ENCODE measurements at regions not wholly inside any gene's neighbourhood (a gene's known extent, or its start where the extent isn't known, plus 50 kb on each side); places are given as distances from the start of the nearest gene placed in this dataset.

DNA sequence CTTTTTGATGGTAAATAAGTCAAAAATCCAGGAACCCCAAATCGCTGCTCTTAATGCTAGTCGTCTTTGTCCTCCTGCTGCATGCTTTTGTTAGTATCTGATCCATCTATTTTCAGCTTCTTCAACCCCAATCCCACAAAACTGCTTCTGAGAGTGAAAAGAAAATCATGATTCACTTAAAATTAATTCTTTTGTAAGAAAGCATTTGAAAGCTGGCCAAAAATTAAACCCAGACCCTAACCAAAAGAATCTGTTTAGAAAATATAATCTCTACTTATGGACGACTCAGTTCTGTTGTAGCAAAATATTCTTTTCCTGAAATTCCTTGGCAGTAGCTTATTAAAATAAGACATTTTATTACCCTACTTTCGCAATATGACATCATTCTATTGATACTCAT is 443.6 kb upstream of the SYT1 start:
- Mint-ChIP-seq H3K27me3 (ENCODE audit: unreplicated experiment) (peaks cover 14% of the 10 kb centered on the region), H3K4me1 (ENCODE audit: unreplicated experiment) (no peaks in the 10 kb centered on the region), H3K4me3 (ENCODE audit: unreplicated experiment) (no peak overlapping the region), H3K9me3 (ENCODE audit: unreplicated experiment) (no peaks in the 10 kb centered on the region), H3K36me3 (ENCODE audit: unreplicated experiment) (no peaks in the 10 kb centered on the region), H3K27ac (ENCODE audit: unreplicated experiment) (no peak overlapping the region)
- DNase-seq (ENCODE audit: extremely low spot score, unreplicated experiment) = no peak
- TF ChIP-seq, protein P1, sequence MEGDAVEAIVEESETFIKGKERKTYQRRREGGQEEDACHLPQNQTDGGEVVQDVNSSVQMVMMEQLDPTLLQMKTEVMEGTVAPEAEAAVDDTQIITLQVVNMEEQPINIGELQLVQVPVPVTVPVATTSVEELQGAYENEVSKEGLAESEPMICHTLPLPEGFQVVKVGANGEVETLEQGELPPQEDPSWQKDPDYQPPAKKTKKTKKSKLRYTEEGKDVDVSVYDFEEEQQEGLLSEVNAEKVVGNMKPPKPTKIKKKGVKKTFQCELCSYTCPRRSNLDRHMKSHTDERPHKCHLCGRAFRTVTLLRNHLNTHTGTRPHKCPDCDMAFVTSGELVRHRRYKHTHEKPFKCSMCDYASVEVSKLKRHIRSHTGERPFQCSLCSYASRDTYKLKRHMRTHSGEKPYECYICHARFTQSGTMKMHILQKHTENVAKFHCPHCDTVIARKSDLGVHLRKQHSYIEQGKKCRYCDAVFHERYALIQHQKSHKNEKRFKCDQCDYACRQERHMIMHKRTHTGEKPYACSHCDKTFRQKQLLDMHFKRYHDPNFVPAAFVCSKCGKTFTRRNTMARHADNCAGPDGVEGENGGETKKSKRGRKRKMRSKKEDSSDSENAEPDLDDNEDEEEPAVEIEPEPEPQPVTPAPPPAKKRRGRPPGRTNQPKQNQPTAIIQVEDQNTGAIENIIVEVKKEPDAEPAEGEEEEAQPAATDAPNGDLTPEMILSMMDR (IDR thresholded peaks at IDR 0.05) = no peak

DNA sequence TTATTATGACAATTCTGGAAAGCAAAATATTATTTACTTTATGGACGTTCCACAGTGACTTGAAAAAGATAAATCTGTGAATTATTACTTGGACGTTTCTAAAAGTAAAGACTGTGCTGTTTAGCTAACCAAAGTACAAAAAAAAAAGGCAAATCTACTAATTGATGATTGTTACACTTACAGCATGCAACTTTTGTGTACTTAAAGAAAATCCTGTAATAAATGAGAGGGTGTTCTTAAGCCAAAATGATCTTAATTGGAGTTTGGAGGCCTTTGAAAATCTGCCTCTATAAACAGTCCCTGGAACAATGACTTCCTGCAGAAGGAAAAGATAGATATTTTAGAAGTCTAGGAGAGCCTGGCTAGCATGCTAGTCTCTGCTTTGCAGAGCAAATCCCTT is 434.0 kb upstream of the SYT1 start:
- H3K27ac Mint-ChIP-seq (ENCODE audit: unreplicated experiment) = no peak overlapping the region

GRCh38 chr12:78431931-78432330 is 432.6 kb upstream of the SYT1 start:
- no peaks in the 10 kb centered on the region for H3K36me3 Mint-ChIP-seq (ENCODE audit: unreplicated experiment)
- H3K4me1 Mint-ChIP-seq (ENCODE audit: unreplicated experiment) = no peaks in the 10 kb centered on the region
- peaks cover 2% of the 10 kb centered on the region for H3K27me3 Mint-ChIP-seq (ENCODE audit: unreplicated experiment)
- peaks cover 22% of the 10 kb centered on the region for H3K9me3 Mint-ChIP-seq (ENCODE audit: unreplicated experiment)
- H3K4me3 Mint-ChIP-seq (ENCODE audit: unreplicated experiment) = no peak overlapping the region
- no peak for DNase-seq (ENCODE audit: extremely low spot score, unreplicated experiment)
- no peak overlapping the region for H3K27ac Mint-ChIP-seq (ENCODE audit: unreplicated experiment)
- TF ChIP-seq, protein P1 (IDR thresholded peaks at IDR 0.05) = no peak

More for the DNA sequence above, 434.0 kb upstream of the SYT1 start:
- no peak for DNase-seq (ENCODE audit: extremely low spot score, unreplicated experiment)
- H3K9me3 Mint-ChIP-seq (ENCODE audit: unreplicated experiment) = peaks cover 13% of the 10 kb centered on the region
- no peak overlapping the region for H3K4me3 Mint-ChIP-seq (ENCODE audit: unreplicated experiment)
- peaks cover 2% of the 10 kb centered on the region for H3K27me3 Mint-ChIP-seq (ENCODE audit: unreplicated experiment)
- H3K36me3 Mint-ChIP-seq (ENCODE audit: unreplicated experiment) = no peaks in the 10 kb centered on the region
- no peaks in the 10 kb centered on the region for H3K4me1 Mint-ChIP-seq (ENCODE audit: unreplicated experiment)
- TF ChIP-seq, protein P1 (IDR thresholded peaks at IDR 0.05) = no peak

- no peak overlapping the region for H3K27ac Mint-ChIP-seq (ENCODE audit: unreplicated experiment)
- no peak for DNase-seq (ENCODE audit: extremely low spot score, unreplicated experiment)
- H3K36me3 Mint-ChIP-seq (ENCODE audit: unreplicated experiment) = no peaks in the 10 kb centered on the region
- TF ChIP-seq, protein P1 (IDR thresholded peaks at IDR 0.05) = no peak
- no peak overlapping the region for H3K4me3 Mint-ChIP-seq (ENCODE audit: unreplicated experiment)
- peaks cover 12% of the 10 kb centered on the region for H3K27me3 Mint-ChIP-seq (ENCODE audit: unreplicated experiment)
- H3K4me1 Mint-ChIP-seq (ENCODE audit: unreplicated experiment) = no peaks in the 10 kb centered on the region
- peaks cover 20% of the 10 kb centered on the region for H3K9me3 Mint-ChIP-seq (ENCODE audit: unreplicated experiment)
Observed at GRCh38 chr12:78439666-78440065, 424.9 kb upstream of the SYT1 start.

GRCh38 chr12:78441737-78442453 is 422.7 kb upstream of the SYT1 start:
- no peak for DNase-seq (ENCODE audit: extremely low spot score, unreplicated experiment)
- Mint-ChIP-seq H3K4me3 (ENCODE audit: unreplicated experiment) (no peak overlapping the region), H3K27me3 (ENCODE audit: unreplicated experiment) (peaks cover 16% of the 10 kb centered on the region), H3K36me3 (ENCODE audit: unreplicated experiment) (no peaks in the 10 kb centered on the region), H3K4me1 (ENCODE audit: unreplicated experiment) (no peaks in the 10 kb centered on the region), H3K9me3 (ENCODE audit: unreplicated experiment) (peaks cover 9% of the 10 kb centered on the region), H3K27ac (ENCODE audit: unreplicated experiment) (no peak overlapping the region)
- TF ChIP-seq, protein P1 (IDR thresholded peaks at IDR 0.05) = no peak

All from osteocyte (in vitro differentiated cells).